GM12891 (cell line): ENCODE measurements at regions not wholly inside any gene's neighbourhood (a gene's known extent, or its start where the extent isn't known, plus 50 kb on each side); places are given as distances from the start of the nearest gene placed in this dataset.

Source experiments
- DNase-seq: peaks from one replicate; pipeline ENCODE4 v3.0.0; 2011; ENCODE audit warnings: low spot score; ENCODE audit not compliant: insufficient read length
- FAIRE-seq: peaks from 2 replicates; lab custom pipeline; 2011; peaks lifted over from hg19 to GRCh38; lab: Jason Lieb, UNC
- PAX5 ChIP-seq: IDR thresholded peaks from 2 replicates; pipeline ENCODE4 v1.6.1; 2011; ENCODE audit warnings: low read length, moderate library complexity, mild to moderate bottlenecking; ENCODE audit not compliant: insufficient read depth, severe bottlenecking
- POLR2A ChIP-seq: IDR thresholded peaks from 2 replicates; pipeline ENCODE4 v1.6.1; 2011; ENCODE audit warnings: low read depth, low read length, control low read depth
- POLR2AphosphoS5 ChIP-seq: IDR thresholded peaks from 2 replicates; pipeline ENCODE4 v1.6.1; 2011; ENCODE audit warnings: low read depth, low read length, control low read depth
- POU2F2 ChIP-seq: IDR thresholded peaks from 2 replicates; pipeline ENCODE4 v1.6.1; 2011; ENCODE audit warnings: low read depth, mild to moderate bottlenecking, control low read depth, low read length, moderate library complexity
- SPI1 ChIP-seq: IDR thresholded peaks from 2 replicates; pipeline ENCODE4 v1.6.1; 2011; ENCODE audit warnings: low read depth, low read length, control low read depth
- TAF1 ChIP-seq: IDR thresholded peaks from 2 replicates; pipeline ENCODE4 v1.6.1; 2011; ENCODE audit warnings: low read depth, low read length, control low read depth

DNA sequence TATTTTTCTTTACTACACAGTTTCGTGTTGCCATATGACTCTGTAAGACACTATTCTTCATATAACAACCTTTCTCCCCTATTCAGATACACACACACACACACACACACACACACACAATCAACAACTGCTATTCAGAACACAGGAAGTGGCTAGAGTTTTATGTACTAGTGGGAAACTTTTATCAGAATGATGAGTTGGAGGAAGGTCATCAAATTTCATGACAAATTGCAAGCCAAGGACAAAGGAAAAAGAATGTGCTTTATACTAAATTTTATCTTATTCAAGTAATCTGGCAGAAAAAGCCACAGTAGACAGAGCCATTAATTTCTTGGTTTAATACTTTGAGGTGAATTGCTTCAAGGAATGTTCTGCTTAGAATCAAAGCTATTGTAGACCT is 899.8 kb downstream of the ROBO2 start:
- TF ChIP-seq PAX5, result no peak
- TF ChIP-seq SPI1, result no peak
- no peak for TF ChIP-seq POU2F2
- no peak for TF ChIP-seq TAF1
- TF ChIP-seq POLR2AphosphoS5, result no peak
- TF ChIP-seq POLR2A, result no peak
- no peak for DNase-seq
- no peak for FAIRE-seq

DNA sequence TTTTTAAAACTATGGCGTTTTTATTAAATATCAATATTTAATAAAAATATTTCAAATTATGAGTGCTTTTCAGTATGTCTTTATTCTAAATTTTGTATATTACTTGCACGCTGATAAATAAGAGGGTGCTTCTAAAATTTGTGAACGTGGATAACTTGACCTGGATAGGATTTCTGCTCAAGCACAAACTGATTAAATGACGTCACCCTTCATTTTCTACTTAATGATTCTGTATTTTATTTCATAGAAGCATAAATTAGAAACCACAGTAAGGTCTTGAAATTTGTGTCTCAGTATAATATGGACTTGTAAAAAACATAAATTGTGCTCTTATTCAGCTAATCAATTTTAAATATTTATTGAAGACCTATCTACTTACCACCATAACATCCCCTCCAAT is 903.7 kb downstream of the ROBO2 start:
- no peak for FAIRE-seq
- TF ChIP-seq SPI1 (no peak), POU2F2 (no peak), TAF1 (no peak)
- DNase-seq, result no peak

DNA sequence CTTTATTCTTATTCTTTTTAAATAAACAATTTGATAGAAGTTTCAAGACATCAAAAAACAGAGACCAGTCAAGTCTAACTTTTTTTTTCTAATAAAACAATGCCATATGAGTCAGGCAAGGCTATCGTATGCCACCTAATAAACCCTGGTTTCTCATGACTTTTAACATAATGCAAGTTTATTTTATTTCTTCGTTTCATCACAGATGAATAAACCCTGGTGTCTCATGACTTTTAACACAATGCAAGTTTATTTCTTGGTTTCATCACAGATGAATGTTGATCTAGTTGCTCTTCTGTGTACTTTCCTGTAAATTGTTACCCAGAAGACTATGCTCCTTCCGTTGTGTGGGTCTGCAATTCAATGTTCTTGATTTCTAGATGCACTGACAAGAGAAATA is 905.4 kb downstream of the ROBO2 start:
- DNase-seq (no peak), FAIRE-seq (no peak)

DNA sequence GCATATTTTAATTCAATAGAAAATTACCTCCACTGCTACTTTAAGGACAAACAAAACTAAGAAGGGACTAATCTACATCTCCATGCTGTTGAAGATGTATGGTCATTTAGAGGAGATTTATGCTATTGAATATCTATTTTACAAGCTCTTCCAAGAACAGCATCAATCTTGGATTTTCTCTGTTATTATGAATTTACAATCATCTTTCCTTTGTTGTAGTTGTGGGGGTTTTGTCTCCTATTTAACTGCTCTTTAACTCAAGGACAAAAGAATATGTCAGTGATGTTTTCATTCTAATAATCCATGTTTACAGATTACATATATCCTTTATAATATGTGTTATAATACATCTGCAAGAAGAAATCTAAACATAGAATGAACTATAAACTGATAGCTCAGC is 907.8 kb downstream of the ROBO2 start:
- FAIRE-seq, result no peak
- no peak for TF ChIP-seq POU2F2
- DNase-seq, result no peak

More for the DNA sequence above, 905.4 kb downstream of the ROBO2 start:
- no peak for TF ChIP-seq SPI1
- TF ChIP-seq PAX5, result no peak
- no peak for TF ChIP-seq TAF1
- no peak for TF ChIP-seq POLR2A
- no peak for TF ChIP-seq POU2F2
- no peak for TF ChIP-seq POLR2AphosphoS5

DNA sequence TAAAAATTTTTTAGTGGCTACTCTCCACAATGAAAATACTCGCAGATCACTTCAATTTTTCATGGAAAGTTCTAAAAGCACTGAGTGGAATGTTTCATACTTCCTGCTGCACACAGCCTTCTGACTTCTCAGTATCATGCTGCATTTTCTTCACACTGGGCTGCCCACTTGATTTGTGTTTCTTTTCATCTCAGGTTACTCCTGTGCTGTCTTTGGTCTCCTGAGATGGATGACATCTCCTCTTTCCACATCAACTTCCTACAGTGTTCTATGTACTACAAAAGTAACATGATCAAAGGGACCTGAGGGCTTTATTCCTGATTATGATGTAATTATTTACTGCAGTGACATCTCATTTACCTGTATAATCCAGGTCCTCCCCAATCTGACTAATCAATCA is 927.7 kb downstream of the ROBO2 start:
- no peak for TF ChIP-seq TAF1
- TF ChIP-seq POLR2AphosphoS5, result no peak
- no peak for TF ChIP-seq POLR2A
- TF ChIP-seq POU2F2, result no peak
- TF ChIP-seq SPI1, result no peak
- TF ChIP-seq PAX5, result no peak
- no peak for FAIRE-seq
- DNase-seq, result no peak

DNA sequence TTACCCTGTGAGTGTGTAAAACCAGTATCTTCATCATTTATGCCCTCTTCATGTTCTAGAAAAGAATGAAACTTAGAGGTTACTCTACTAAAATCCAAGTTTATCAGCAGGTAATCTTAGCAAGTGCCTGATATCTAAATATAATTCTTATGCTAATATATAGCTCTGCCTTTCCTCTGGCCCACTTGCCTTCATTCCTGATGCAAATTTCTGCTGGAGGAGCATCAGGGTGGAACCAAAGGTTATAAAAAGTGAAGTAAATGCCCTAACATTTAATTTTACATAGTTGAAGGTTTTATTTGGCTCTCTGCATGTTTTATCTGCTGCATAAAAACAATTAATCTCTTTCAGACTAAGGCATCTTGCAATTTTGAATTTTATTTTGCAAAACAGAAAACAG is 936.2 kb downstream of the ROBO2 start:
- no peak for TF ChIP-seq PAX5
- no peak for TF ChIP-seq POLR2A
- no peak for TF ChIP-seq POLR2AphosphoS5
- no peak for TF ChIP-seq SPI1
- TF ChIP-seq TAF1, result no peak
- FAIRE-seq, result no peak
- no peak for DNase-seq

DNA sequence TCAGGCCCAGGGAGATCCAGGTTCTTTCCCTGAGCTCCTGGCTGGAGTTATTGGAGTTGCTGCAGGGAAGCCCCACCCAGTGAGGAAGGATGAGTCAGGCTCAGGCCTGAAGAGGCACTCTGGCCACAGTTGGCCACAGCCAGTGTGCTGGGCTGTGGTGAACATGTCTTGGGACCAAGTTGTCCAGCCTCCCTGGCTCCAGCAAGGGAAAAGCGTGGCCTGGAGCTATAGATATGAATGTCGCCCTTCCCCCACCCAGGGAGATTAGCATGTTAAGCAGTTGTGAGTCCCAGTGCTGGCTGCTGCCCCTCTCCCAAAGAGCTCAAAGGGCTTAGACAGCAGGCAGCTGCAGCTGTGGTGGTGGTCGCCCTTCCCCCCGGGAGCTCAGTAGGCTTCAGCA is 963.2 kb downstream of the ROBO2 start:
- no peak for TF ChIP-seq POLR2A
- no peak for TF ChIP-seq TAF1
- TF ChIP-seq SPI1, result no peak
- TF ChIP-seq POLR2AphosphoS5, result no peak
- no peak for TF ChIP-seq POU2F2
- no peak for TF ChIP-seq PAX5
- FAIRE-seq (no peak), DNase-seq (no peak)

DNA sequence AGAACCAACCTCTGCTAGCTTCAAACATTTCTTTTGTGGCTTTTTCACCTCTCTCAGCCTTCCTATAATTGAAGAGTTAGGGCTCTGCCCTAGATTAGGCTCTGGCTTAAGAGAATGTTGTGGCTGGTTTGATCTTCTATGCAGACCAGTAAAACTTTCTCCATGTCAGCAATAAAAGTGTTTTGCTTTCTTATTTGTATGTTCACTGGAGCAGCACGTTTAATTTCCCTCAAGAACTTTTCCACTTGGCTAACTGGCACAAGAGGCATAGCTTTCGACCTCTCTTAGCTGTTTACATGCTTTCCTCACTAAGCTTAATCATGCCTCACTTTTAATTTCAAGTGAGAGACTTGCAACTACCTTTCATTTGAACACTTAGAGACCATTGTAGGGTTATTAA is 964.7 kb downstream of the ROBO2 start:
- FAIRE-seq (no peak), DNase-seq (no peak)
- TF ChIP-seq POU2F2 (no peak), TAF1 (no peak), PAX5 (no peak), SPI1 (no peak)

DNA sequence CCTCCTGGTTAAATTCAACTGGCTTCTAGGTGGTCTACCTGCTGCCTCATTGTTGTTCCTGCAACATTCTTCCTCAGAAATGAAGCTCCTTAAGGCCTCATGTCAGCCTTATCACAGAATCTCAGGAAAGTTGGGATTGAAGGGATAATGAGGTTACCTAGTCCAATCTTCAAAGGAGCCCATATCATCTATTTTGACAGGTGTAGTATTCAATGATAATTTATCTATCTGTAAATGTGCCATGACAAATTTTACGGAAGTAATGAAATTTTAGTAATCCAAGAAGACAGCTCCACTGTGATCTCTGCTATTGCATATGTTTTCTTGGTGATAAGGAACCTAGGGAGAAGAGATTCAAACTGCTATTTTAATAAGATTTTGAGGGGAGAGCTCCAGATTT is 973.8 kb downstream of the ROBO2 start:
- no peak for FAIRE-seq

DNA sequence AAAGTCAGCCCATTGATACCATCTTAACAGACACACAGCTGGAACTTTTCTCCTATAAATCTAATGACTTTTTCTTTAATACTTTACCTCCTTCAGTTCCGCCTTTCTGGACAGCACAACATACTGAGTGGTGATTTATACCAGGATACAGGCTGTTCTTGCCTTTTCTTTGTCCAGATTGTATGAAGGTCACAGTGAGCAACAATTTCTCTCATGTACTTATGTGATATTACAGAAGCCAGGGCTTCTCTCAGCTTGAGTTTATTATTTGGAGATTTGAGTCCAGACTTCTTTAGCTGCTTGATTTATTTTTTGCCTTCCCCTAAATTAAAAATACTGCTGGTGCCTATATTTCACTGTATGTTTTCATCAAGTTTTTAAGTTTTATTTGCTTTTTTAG is 976.0 kb downstream of the ROBO2 start:
- TF ChIP-seq POLR2AphosphoS5, result no peak
- TF ChIP-seq TAF1, result no peak
- no peak for TF ChIP-seq POLR2A
- TF ChIP-seq POU2F2, result no peak
- no peak for TF ChIP-seq PAX5
- TF ChIP-seq SPI1, result no peak
- FAIRE-seq, result no peak
- no peak for DNase-seq

More for the DNA sequence above, 973.8 kb downstream of the ROBO2 start:
- TF ChIP-seq PAX5 (no peak), POLR2AphosphoS5 (no peak)
- no peak for DNase-seq

DNA sequence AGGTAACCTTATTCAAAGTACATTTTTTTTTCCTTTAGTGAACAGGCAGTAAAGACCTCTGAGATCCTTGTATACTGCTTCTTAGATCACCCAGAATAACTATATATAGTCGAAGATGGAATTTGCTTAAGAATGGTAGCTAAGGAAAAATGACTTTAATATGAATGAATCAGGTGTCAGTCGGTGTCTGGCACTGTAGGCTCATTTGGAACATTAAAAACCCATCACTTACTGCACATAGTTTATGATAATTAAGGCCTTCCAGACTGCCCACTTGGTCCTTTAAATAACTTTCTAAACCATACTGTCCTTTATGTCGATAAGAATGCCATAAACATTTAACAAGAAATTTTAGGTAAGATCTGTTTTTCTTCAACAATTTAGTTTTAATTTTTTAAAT is 981.8 kb downstream of the ROBO2 start:
- DNase-seq, result no peak
- FAIRE-seq, result no peak
- no peak for TF ChIP-seq POLR2AphosphoS5
- no peak for TF ChIP-seq TAF1
- TF ChIP-seq PAX5, result no peak
- no peak for TF ChIP-seq POLR2A

DNA sequence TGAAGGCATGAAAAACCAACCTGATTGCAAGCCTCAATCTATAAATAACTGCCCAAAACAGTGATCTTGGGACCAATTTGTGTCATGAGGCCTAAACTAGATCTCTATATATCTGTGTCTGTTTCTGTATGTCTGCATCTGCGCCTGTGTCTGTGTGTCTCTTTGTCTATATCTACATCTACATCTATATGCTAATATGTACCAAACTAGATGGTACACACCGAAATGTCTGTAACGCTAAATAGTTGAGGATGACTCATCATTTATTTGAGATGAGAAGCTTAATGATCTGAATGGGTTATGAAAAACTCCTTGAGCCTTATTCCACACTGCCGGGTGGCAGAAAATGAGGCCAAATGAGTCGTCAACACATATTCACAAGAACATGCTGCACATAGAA is 982.3 kb downstream of the ROBO2 start:
- FAIRE-seq (no peak), DNase-seq (no peak)
- TF ChIP-seq SPI1 (no peak), POLR2A (no peak), POLR2AphosphoS5 (no peak), POU2F2 (no peak), PAX5 (no peak), TAF1 (no peak)

DNA sequence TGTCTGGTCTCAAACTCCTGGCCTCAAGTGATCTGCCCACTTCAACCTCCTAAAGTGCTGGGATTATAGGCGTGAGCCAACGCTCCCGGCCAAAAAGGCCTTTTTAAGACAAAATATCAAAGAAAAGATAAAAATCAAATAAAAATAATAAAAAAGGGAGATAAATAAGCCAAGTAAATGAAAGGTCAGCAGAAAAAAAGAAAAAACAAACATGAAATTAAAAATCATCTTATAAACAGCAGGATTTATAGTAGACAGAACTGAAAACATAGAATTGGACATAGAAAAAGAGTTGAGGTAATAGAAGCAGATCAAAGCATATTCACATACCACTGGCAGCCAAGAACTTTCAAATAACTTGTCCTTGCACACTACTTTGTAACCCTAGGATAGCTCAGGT is 983.4 kb downstream of the ROBO2 start:
- FAIRE-seq (no peak), DNase-seq (no peak)
- TF ChIP-seq POU2F2, result no peak
- no peak for TF ChIP-seq TAF1
- TF ChIP-seq PAX5, result no peak
- TF ChIP-seq POLR2AphosphoS5, result no peak
